H9 (cell line): ENCODE measurements at regions not wholly inside any gene's neighbourhood (a gene's known extent, or its start where the extent isn't known, plus 50 kb on each side); places are given as distances from the start of the nearest gene placed in this dataset.

ENCODE experiments used
- DNase-seq: peaks from one replicate; pipeline ENCODE4 v3.0.0-alpha.2; 2017
- H2AFZ ChIP-seq: one replicate; pipeline ENCODE4 v1.6.1; 2013; ENCODE audit warnings: mild to moderate bottlenecking, low read length, control low read depth, moderate library complexity
- H2AK5ac ChIP-seq: 2 replicates; pipeline ENCODE4 v1.6.1; 2013; ENCODE audit warnings: low read length, control low read depth, mixed read lengths; ENCODE audit not compliant: insufficient read length
- H2BK120ac ChIP-seq: one replicate; pipeline ENCODE4 v1.6.1; 2013; ENCODE audit warnings: low read depth, mild to moderate bottlenecking, low read length, control low read depth, inconsistent platforms; ENCODE audit not compliant: poor library complexity, severe bottlenecking
- H2BK12ac ChIP-seq: 2 replicates; pipeline ENCODE4 v1.6.1; 2013; ENCODE audit warnings: low read length, control low read depth, mixed read lengths, low read depth; ENCODE audit not compliant: insufficient read length
- H2BK15ac ChIP-seq: 2 replicates; pipeline ENCODE4 v1.6.1; 2013; ENCODE audit warnings: low read depth, low read length, control low read depth
- H2BK20ac ChIP-seq: one replicate; pipeline ENCODE4 v1.6.1; 2013; ENCODE audit warnings: low read depth, mild to moderate bottlenecking, low read length, control low read depth, inconsistent platforms; ENCODE audit not compliant: poor library complexity, severe bottlenecking
- H2BK5ac ChIP-seq: 2 replicates; pipeline ENCODE4 v1.6.1; 2013; ENCODE audit warnings: low read length, control low read depth, mixed read lengths; ENCODE audit not compliant: insufficient read length
- H3K14ac ChIP-seq: 2 replicates; pipeline ENCODE4 v1.6.1; 2013; ENCODE audit warnings: low read length, control low read depth; ENCODE audit not compliant: insufficient read depth
- H3K18ac ChIP-seq: 2 replicates; pipeline ENCODE4 v1.6.1; 2013; ENCODE audit warnings: low read depth, mild to moderate bottlenecking, mixed read lengths, low read length, control low read depth; ENCODE audit not compliant: insufficient read length
- H3K23ac ChIP-seq: 2 replicates; pipeline ENCODE4 v1.6.1; 2013; ENCODE audit warnings: low read length, control low read depth, mixed read lengths, low read depth; ENCODE audit not compliant: insufficient read length
- H3K23me2 ChIP-seq: 2 replicates; pipeline ENCODE4 v1.6.1; 2013; ENCODE audit warnings: low read depth, mild to moderate bottlenecking, mixed read lengths, low read length, control low read depth; ENCODE audit not compliant: insufficient read length, poor library complexity, severe bottlenecking
- H3K27ac ChIP-seq: 2 replicates; pipeline ENCODE4 v1.5.1; 2013; ENCODE audit warnings: low read length, control low read depth, mixed read lengths, low read depth; ENCODE audit not compliant: insufficient read length
- H3K27me3 ChIP-seq: 2 replicates; pipeline ENCODE4 v1.6.1; 2013; ENCODE audit warnings: low read length, control low read depth, inconsistent platforms; ENCODE audit not compliant: insufficient read depth
- H3K4ac ChIP-seq: 2 replicates; pipeline ENCODE4 v1.6.1; 2013; ENCODE audit warnings: low read depth, mild to moderate bottlenecking, control low read depth, inconsistent platforms, low read length, moderate library complexity
- H3K4me1 ChIP-seq: 2 replicates; pipeline ENCODE4 v1.6.1; 2013; ENCODE audit warnings: low read length, control low read depth, inconsistent platforms; ENCODE audit not compliant: insufficient read depth
- H3K4me2 ChIP-seq: 2 replicates; pipeline ENCODE4 v1.6.1; 2013; ENCODE audit warnings: low read length, control low read depth, mixed read lengths; ENCODE audit not compliant: insufficient read length, insufficient read depth
- H3K56ac ChIP-seq: 2 replicates; pipeline ENCODE4 v1.6.1; 2013; ENCODE audit warnings: low read depth, mild to moderate bottlenecking, mixed read lengths, low read length, control low read depth; ENCODE audit not compliant: insufficient read length
- H3K79me1 ChIP-seq: 2 replicates; pipeline ENCODE4 v1.6.1; 2013; ENCODE audit warnings: low read depth, mild to moderate bottlenecking, moderate library complexity, low read length, control low read depth, inconsistent platforms; ENCODE audit not compliant: insufficient read depth, poor library complexity, severe bottlenecking
- H3K79me2 ChIP-seq: 2 replicates; pipeline ENCODE4 v1.6.1; 2013; ENCODE audit warnings: low read length, control low read depth, inconsistent platforms; ENCODE audit not compliant: insufficient read depth
- H3K9ac ChIP-seq: 2 replicates; pipeline ENCODE4 v1.6.1; 2013; ENCODE audit warnings: low read length, control low read depth, mixed read lengths; ENCODE audit not compliant: insufficient read length; ENCODE audit errors: extremely low read depth
- H3K9me3 ChIP-seq: one replicate; pipeline ENCODE4 v1.6.1; 2013; ENCODE audit warnings: low read depth, low read length, inconsistent platforms; ENCODE audit not compliant: control insufficient read depth
- H3T11ph ChIP-seq: one replicate; pipeline ENCODE4 v1.6.1; 2013; ENCODE audit warnings: mild to moderate bottlenecking, low read length, control low read depth, inconsistent platforms
- H4K20me1 ChIP-seq: one replicate; pipeline ENCODE4 v1.6.1; 2013; ENCODE audit not compliant: control insufficient read depth, insufficient read length, insufficient read depth
- H4K5ac ChIP-seq: 2 replicates; pipeline ENCODE4 v1.6.1; 2013; ENCODE audit warnings: low read depth, mild to moderate bottlenecking, mixed read lengths, low read length, control low read depth; ENCODE audit not compliant: insufficient read length
- H4K8ac ChIP-seq: replicated peaks from 2 replicates; pipeline ENCODE4 v1.6.1; 2013; ENCODE audit warnings: low read length, control low read depth, mixed read lengths, low read depth; ENCODE audit not compliant: insufficient read length
- H4K91ac ChIP-seq: 2 replicates; pipeline ENCODE4 v1.6.1; 2013; ENCODE audit warnings: low read depth, mild to moderate bottlenecking, moderate library complexity, mixed read lengths, low read length, control low read depth; ENCODE audit not compliant: insufficient read length
- H3K27ac Mint-ChIP-seq, 3 experiments: 2 replicates in 2 of 3; 3 replicates in 1 of 3; pipeline ENCODE4 v1.8.0; 2020 to 2021; ENCODE audit warnings: mixed read lengths in 3 of 3, mild to moderate bottlenecking in 1 of 3, moderate library complexity in 1 of 3
- H3K27me3 Mint-ChIP-seq: 2 replicates; pipeline ENCODE4 v1.8.0; 2021; ENCODE audit warnings: low read depth, mild to moderate bottlenecking, moderate library complexity, mixed read lengths
- H3K36me3 Mint-ChIP-seq, 3 experiments: 2 replicates in 2 of 3; 3 replicates in 1 of 3; pipeline ENCODE4 v1.8.0; 2020 to 2021; ENCODE audit warnings: low read depth in 3 of 3, mixed read lengths in 3 of 3; ENCODE audit not compliant: insufficient read depth in 1 of 3
- H3K4me1 Mint-ChIP-seq, 2 experiments: 2 replicates each; pipeline ENCODE4 v1.8.0; 2020; ENCODE audit warnings: mixed read lengths in 2 of 2
- H3K4me3 Mint-ChIP-seq, 2 experiments: 2 replicates in 1 of 2; 3 replicates in 1 of 2; pipeline ENCODE4 v1.8.0; 2020 to 2021; ENCODE audit warnings: mild to moderate bottlenecking in 2 of 2, mixed read lengths in 2 of 2, moderate library complexity in 1 of 2
- H3K9me3 Mint-ChIP-seq, 2 experiments: 2 replicates in 1 of 2; 3 replicates in 1 of 2; pipeline ENCODE4 v1.8.0; 2020; ENCODE audit warnings: mild to moderate bottlenecking in 2 of 2, mixed read lengths in 2 of 2, moderate library complexity in 1 of 2
- CTCF ChIP-seq: fragments of 200-600 bp; sonication (generic); conservative IDR thresholded peaks from 3 replicates; pipeline ENCODE4 v1.8.0; 2021; ENCODE audit warnings: antibody characterized with exemption, mild to moderate bottlenecking
- WGBS: extraction: QIAGEN DNeasy Blood & Tissue Kit; methylation state at CpG from one replicate; pipeline ENCODE4 v1.1.7; 2013; ENCODE audit warnings: missing lambda C conversion rate, low lambda C conversion rate, mixed read lengths; ENCODE audit not compliant: insufficient read length; ENCODE audit errors: extremely low coverage; 5-methylcytosine and 5-hydroxymethylcytosine counted together

DNA sequence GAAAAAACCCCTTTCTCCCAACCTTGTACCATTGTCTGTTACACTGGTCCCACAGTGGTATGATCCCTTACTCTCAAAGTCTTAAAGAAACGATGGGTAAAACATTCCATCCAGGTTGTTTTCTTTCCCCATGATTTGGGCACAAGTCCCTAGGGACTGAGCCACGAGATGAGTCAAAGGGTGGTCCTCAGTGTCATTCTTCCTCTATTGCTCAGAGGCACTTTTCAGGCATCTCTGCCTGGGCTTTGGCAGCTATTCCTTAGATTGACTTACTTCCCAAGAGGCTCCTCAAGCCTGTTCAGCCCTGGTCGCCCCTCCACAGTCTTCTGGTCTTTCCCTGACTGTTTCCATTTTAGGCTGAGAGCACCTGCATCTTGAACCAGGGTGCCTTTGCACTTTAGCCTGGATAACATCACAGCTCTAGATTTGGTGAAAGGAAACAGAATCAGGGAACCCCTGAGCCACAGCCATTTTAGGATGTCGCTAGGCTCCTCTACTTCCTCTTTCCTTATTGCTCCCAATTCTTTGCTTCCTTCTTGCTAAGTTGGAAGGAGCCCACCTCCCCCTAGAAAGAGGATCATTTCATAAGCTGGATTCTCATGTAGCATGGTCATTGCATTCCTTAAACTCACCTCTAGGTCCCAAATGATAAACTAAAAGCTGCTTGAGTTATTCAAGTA lies 131.0 kb upstream of the TPRG1 start:
- no peaks in the 10 kb centered on the region for H3K79me1 ChIP-seq
- H2BK12ac ChIP-seq, result no peak overlapping the region
- H4K20me1 ChIP-seq, result no peaks in the 10 kb centered on the region
- H3K4me1 Mint-ChIP-seq, result peaks cover 3 to 5% of the 10 kb centered on the region in 2 experiments; a peak in 1 of 4 replicates
- no peak overlapping the region for H3K9ac ChIP-seq
- no peak overlapping the region for H4K5ac ChIP-seq
- no peak overlapping the region for H4K91ac ChIP-seq
- no peak overlapping the region for H3K18ac ChIP-seq
- H3K36me3 Mint-ChIP-seq, result no peaks in the 10 kb centered on the region
- no peak for DNase-seq
- no peak for TF ChIP-seq CTCF
- H3K27me3 ChIP-seq, result no peaks in the 10 kb centered on the region
- no peak overlapping the region for H3K27ac Mint-ChIP-seq
- no peaks in the 10 kb centered on the region for H3K9me3 Mint-ChIP-seq
- WGBS, result no CpG with 5 or more reads among the region's 4 CpGs
- no peak overlapping the region for H3T11ph ChIP-seq
- no peak overlapping the region for H2AK5ac ChIP-seq
- no peaks in the 10 kb centered on the region for H3K27me3 Mint-ChIP-seq
- no peak overlapping the region for H2BK15ac ChIP-seq
- H3K79me2 ChIP-seq, result no peaks in the 10 kb centered on the region
- no peaks in the 10 kb centered on the region for H3K4me1 ChIP-seq
- H3K14ac ChIP-seq, result no peak overlapping the region
- H3K4ac ChIP-seq, result no peak overlapping the region
- no peak overlapping the region for H3K56ac ChIP-seq
- H3K9me3 ChIP-seq, result no peaks in the 10 kb centered on the region
- no peak overlapping the region for H2BK5ac ChIP-seq
- no peak overlapping the region for H3K4me3 Mint-ChIP-seq
- H2AFZ ChIP-seq, result no peak overlapping the region
- no peak overlapping the region for H2BK20ac ChIP-seq
- H3K23ac ChIP-seq, result no peak overlapping the region
- no peaks in the 10 kb centered on the region for H3K23me2 ChIP-seq
- H2BK120ac ChIP-seq, result no peak overlapping the region
- H3K27ac ChIP-seq, result no peak overlapping the region
- H3K4me2 ChIP-seq, result no peak overlapping the region
- H4K8ac ChIP-seq, result no peak overlapping the region
